ENCODE measurements at regions not wholly inside any gene's neighbourhood (a gene's known extent, or its start where the extent isn't known, plus 50 kb on each side); places are given as distances from the start of the nearest gene placed in this dataset.

GRCh38 chr18:10015288-10015701 lies 101.5 kb downstream of the VAPA start:
- no peak for TF ChIP-seq POLR2A (IDR thresholded peaks at IDR 0.05)
- TF ChIP-seq, protein P1, sequence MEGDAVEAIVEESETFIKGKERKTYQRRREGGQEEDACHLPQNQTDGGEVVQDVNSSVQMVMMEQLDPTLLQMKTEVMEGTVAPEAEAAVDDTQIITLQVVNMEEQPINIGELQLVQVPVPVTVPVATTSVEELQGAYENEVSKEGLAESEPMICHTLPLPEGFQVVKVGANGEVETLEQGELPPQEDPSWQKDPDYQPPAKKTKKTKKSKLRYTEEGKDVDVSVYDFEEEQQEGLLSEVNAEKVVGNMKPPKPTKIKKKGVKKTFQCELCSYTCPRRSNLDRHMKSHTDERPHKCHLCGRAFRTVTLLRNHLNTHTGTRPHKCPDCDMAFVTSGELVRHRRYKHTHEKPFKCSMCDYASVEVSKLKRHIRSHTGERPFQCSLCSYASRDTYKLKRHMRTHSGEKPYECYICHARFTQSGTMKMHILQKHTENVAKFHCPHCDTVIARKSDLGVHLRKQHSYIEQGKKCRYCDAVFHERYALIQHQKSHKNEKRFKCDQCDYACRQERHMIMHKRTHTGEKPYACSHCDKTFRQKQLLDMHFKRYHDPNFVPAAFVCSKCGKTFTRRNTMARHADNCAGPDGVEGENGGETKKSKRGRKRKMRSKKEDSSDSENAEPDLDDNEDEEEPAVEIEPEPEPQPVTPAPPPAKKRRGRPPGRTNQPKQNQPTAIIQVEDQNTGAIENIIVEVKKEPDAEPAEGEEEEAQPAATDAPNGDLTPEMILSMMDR (IDR thresholded peaks at IDR 0.05) = no peak
